ENCODE measurements at regions not wholly inside any gene's neighbourhood (a gene's known extent, or its start where the extent isn't known, plus 50 kb on each side); places are given as distances from the start of the nearest gene placed in this dataset.

DNA sequence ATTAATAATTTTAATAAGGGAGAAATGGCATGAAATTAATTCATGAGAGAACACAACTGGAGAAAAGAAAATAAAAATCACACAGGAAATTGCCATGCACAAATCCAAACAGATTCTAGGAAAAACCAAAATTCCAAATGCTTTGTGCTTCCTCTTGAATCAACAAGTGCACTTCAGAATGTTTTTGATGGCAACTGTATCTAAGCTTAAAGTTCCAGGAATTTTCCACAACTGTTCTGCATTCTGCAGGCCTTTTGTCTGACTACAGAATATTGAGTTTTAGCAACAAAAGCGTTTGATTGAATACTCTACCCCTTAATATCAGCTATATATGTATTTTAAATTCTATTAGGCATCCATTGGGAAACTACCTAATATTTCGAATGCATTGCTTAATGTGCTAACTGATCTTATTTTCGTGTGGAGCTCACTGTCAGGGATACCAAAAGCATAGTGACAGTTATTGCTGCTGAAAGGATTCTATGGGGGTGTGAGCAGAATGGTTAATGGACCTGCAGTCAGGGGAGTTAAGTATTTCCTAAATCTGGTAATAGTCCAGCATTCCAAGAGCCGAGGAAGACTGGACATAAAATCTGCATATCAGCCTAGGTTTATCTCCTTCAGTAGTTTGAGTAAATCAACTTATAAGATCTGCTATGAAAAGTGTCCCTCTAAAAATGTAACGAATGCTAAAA lies 482.7 kb upstream of the POU3F3 start:
- TF ChIP-seq, protein P1, sequence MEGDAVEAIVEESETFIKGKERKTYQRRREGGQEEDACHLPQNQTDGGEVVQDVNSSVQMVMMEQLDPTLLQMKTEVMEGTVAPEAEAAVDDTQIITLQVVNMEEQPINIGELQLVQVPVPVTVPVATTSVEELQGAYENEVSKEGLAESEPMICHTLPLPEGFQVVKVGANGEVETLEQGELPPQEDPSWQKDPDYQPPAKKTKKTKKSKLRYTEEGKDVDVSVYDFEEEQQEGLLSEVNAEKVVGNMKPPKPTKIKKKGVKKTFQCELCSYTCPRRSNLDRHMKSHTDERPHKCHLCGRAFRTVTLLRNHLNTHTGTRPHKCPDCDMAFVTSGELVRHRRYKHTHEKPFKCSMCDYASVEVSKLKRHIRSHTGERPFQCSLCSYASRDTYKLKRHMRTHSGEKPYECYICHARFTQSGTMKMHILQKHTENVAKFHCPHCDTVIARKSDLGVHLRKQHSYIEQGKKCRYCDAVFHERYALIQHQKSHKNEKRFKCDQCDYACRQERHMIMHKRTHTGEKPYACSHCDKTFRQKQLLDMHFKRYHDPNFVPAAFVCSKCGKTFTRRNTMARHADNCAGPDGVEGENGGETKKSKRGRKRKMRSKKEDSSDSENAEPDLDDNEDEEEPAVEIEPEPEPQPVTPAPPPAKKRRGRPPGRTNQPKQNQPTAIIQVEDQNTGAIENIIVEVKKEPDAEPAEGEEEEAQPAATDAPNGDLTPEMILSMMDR (IDR thresholded peaks at IDR 0.05; ENCODE audit: unreplicated experiment): no peak
- no peaks in the 10 kb centered on the region for H3K36me3 Mint-ChIP-seq (ENCODE audit: insufficient read depth, unreplicated experiment)
- H3K4me1 Mint-ChIP-seq (ENCODE audit: low read depth, unreplicated experiment): no peaks in the 10 kb centered on the region
- DNase-seq: no peak
- intact Hi-C loops (cut with micrococcal nuclease; ENCODE audit: unreplicated experiment): no loop called here
- no TSS peak for BruUV-seq (replicated peaks)
- H3K27me3 Mint-ChIP-seq (ENCODE audit: unreplicated experiment): no peaks in the 10 kb centered on the region
- CTCF ChIA-PET: no interaction called here
- no peak overlapping the region for H3K4me3 Mint-ChIP-seq (ENCODE audit: low read depth, unreplicated experiment)
- H3K27ac Mint-ChIP-seq (ENCODE audit: unreplicated experiment): no peak overlapping the region
- H3K9me3 Mint-ChIP-seq (ENCODE audit: low read depth, unreplicated experiment): peaks cover 6% of the 10 kb centered on the region

DNA sequence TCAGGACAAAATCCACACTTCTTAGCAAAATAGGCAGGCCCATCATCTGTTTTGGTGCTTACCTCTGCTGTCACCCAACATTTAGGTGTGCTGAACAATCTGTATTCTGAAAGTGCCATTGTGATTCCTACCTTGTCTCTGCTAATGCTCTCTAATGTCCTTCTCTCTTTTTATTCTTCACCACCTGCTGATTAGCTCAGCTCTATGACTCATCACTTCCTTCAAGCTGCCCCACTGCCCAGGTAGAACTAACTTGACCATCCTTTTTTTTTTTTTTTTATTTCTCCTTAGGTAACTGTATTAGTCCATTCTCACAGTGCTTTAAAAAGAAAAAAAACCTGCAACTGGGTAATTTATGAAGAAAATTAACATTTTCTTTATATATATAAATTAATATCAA lies 478.7 kb upstream of the POU3F3 start:
- Mint-ChIP-seq H3K9me3 (ENCODE audit: low read depth, unreplicated experiment) (peaks cover 4% of the 10 kb centered on the region), H3K4me3 (ENCODE audit: low read depth, unreplicated experiment) (no peak overlapping the region), H3K36me3 (ENCODE audit: insufficient read depth, unreplicated experiment) (peaks cover 4% of the 10 kb centered on the region), H3K27ac (ENCODE audit: unreplicated experiment) (no peak overlapping the region), H3K4me1 (ENCODE audit: low read depth, unreplicated experiment) (no peaks in the 10 kb centered on the region), H3K27me3 (ENCODE audit: unreplicated experiment) (no peaks in the 10 kb centered on the region)
- CTCF ChIA-PET: no interaction called here
- intact Hi-C loops (cut with micrococcal nuclease; ENCODE audit: unreplicated experiment): no loop called here
- DNase-seq: no peak
- TF ChIP-seq, protein P1 (IDR thresholded peaks at IDR 0.05; ENCODE audit: unreplicated experiment): no peak
- no TSS peak for BruUV-seq (replicated peaks)

DNA sequence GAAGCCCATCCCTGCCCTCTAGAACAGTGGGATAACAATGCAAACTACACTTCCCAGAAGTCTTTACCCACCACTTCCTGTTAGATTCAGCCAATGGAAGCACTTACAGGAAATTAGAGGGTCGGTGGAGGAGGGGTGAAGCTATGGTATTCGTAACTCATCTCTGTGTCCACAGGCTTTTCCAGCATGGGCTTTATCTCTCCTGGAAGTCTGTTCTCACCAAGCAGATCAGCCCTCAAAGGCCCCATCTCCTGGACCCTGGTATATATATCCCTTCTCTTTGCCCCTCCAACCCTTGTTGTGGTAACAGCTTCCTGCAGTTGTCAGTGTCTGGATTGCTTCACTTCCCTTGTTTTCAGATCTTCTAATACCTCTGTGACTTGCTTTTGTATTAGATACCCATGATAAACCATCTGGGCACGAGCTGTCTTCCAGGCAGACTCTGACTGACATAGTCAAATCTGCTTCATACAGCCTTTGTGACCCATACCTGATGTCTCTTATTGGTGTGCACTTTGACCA lies 475.0 kb upstream of the POU3F3 start:
- Mint-ChIP-seq H3K27me3 (ENCODE audit: unreplicated experiment) (no peaks in the 10 kb centered on the region), H3K4me1 (ENCODE audit: low read depth, unreplicated experiment) (no peaks in the 10 kb centered on the region), H3K36me3 (ENCODE audit: insufficient read depth, unreplicated experiment) (peaks cover 4% of the 10 kb centered on the region), H3K27ac (ENCODE audit: unreplicated experiment) (no peak overlapping the region), H3K9me3 (ENCODE audit: low read depth, unreplicated experiment) (peaks cover 7% of the 10 kb centered on the region), H3K4me3 (ENCODE audit: low read depth, unreplicated experiment) (peak overlapping the region; percentile 15)
- BruUV-seq (replicated peaks): no TSS peak
- DNase-seq: no peak
- TF ChIP-seq, protein P1 (IDR thresholded peaks at IDR 0.05; ENCODE audit: unreplicated experiment): no peak
- intact Hi-C loops (cut with micrococcal nuclease; ENCODE audit: unreplicated experiment): no loop called here
- CTCF ChIA-PET: no interaction called here

DNA sequence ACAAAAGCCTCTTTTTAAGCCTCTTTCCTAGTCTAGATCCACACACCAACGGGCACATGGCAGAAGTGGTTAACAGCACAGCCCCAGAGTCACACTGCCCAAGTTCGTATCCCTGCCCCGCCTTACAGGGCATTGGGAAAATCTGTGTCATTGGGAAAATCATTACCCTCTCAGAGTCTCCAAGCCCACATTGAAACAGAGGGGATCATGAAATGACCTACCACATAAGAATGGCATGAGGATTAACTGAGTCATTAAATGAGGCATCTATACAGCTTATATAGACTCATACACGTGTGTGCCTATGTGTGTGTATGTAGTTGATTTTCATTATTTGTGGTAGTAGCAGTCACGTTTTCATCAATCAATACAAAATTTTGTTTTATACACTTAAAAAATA lies 469.0 kb upstream of the POU3F3 start:
- Mint-ChIP-seq H3K9me3 (ENCODE audit: low read depth, unreplicated experiment) (peaks cover 19% of the 10 kb centered on the region), H3K27me3 (ENCODE audit: unreplicated experiment) (no peaks in the 10 kb centered on the region), H3K27ac (ENCODE audit: unreplicated experiment) (no peak overlapping the region), H3K4me1 (ENCODE audit: low read depth, unreplicated experiment) (no peaks in the 10 kb centered on the region), H3K36me3 (ENCODE audit: insufficient read depth, unreplicated experiment) (no peaks in the 10 kb centered on the region), H3K4me3 (ENCODE audit: low read depth, unreplicated experiment) (no peak overlapping the region)
- no peak for DNase-seq
- CTCF ChIA-PET: no interaction called here
- TF ChIP-seq, protein P1 (IDR thresholded peaks at IDR 0.05; ENCODE audit: unreplicated experiment): no peak
- intact Hi-C loops (cut with micrococcal nuclease; ENCODE audit: unreplicated experiment): no loop called here
- BruUV-seq (replicated peaks): no TSS peak

Measured in Calu3 (cell line).